ENCODE measurements at regions not wholly inside any gene's neighbourhood (a gene's known extent, or its start where the extent isn't known, plus 50 kb on each side); places are given as distances from the start of the nearest gene placed in this dataset.

- no peak for TF ChIP-seq POLR2A (IDR thresholded peaks at IDR 0.05)
- no peak for TF ChIP-seq CTCF (IDR thresholded peaks at IDR 0.05)
These were observed 766.9 kb upstream of the ADAMTS16 start for GRCh38 chr5:4373051-4373820.

All from esophagus squamous epithelium (tissue), 4 donors.